Kidney epithelial cell (primary cell): ENCODE measurements at regions not wholly inside any gene's neighbourhood (a gene's known extent, or its start where the extent isn't known, plus 50 kb on each side); places are given as distances from the start of the nearest gene placed in this dataset.

Experiments used
- DNase-seq: peaks from one replicate; pipeline ENCODE4 v3.0.0-alpha.2; 2010; ENCODE audit warnings: low read depth
- H3K27me3 ChIP-seq: 2 replicates; pipeline ENCODE4 v1.6.0; 2011; ENCODE audit warnings: low read length; ENCODE audit not compliant: control insufficient read depth, insufficient read depth
- H3K36me3 ChIP-seq: 2 replicates; pipeline ENCODE4 v1.5.1; 2011; ENCODE audit warnings: low read length; ENCODE audit not compliant: control insufficient read depth, insufficient read depth
- H3K4me3 ChIP-seq: 2 replicates; pipeline ENCODE4 v1.5.1; 2011; ENCODE audit warnings: low read depth, mild to moderate bottlenecking, control low read depth, low read length
- TF ChIP-seq, protein P1 (sequence below): IDR thresholded peaks from 2 replicates; pipeline ENCODE4 v1.5.1; 2011; ENCODE audit warnings: mild to moderate bottlenecking, moderate library complexity, low read length, control low read depth, inconsistent platforms; ENCODE audit not compliant: insufficient read depth, poor library complexity, severe bottlenecking

- Histone ChIP-seq H3K36me3 (no peaks in the 10 kb centered on the region), H3K27me3 (no peaks in the 10 kb centered on the region)
- TF ChIP-seq, protein P1, sequence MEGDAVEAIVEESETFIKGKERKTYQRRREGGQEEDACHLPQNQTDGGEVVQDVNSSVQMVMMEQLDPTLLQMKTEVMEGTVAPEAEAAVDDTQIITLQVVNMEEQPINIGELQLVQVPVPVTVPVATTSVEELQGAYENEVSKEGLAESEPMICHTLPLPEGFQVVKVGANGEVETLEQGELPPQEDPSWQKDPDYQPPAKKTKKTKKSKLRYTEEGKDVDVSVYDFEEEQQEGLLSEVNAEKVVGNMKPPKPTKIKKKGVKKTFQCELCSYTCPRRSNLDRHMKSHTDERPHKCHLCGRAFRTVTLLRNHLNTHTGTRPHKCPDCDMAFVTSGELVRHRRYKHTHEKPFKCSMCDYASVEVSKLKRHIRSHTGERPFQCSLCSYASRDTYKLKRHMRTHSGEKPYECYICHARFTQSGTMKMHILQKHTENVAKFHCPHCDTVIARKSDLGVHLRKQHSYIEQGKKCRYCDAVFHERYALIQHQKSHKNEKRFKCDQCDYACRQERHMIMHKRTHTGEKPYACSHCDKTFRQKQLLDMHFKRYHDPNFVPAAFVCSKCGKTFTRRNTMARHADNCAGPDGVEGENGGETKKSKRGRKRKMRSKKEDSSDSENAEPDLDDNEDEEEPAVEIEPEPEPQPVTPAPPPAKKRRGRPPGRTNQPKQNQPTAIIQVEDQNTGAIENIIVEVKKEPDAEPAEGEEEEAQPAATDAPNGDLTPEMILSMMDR = no peak
Measured at GRCh38 chr18:11259469-11260150, 110.2 kb upstream of the PIEZO2 start.

DNA sequence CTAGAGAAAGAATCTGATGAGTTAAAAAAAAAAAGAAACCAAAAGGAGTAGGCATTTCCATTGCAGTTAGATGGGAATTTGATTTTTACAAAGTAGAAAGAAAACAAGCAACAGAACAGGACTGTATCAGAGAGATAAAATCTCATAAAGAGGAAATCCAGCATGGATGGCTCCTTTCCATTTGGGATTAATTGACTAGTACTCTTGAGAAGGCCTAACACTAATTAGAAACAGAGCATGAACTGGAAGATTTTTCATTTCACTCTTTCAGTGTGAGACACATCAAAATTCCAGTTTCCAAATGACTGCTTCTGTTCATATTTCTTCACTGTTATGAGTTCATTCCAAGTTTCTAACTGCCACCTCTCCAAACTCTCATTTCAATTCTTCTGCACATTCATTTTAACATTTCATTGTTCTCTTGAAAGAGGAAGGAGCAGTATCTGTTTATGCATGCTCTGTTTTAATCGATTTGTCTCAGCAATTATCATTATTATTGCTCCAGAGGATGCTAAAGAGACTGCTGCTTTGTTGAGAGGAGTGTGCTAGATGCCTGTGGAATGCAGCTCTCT lies 108.8 kb upstream of the PIEZO2 start:
- no peaks in the 10 kb centered on the region for H3K27me3 ChIP-seq
- H3K4me3 ChIP-seq = no peak overlapping the region
- DNase-seq = no peak
- TF ChIP-seq, protein P1 = no peak
- no peaks in the 10 kb centered on the region for H3K36me3 ChIP-seq

More at GRCh38 chr18:11259469-11260150, 110.2 kb upstream of the PIEZO2 start:
- H3K4me3 ChIP-seq = no peak overlapping the region
- no peak for DNase-seq

GRCh38 chr18:11256251-11256650 lies 106.9 kb upstream of the PIEZO2 start:
- Histone ChIP-seq H3K36me3 (no peaks in the 10 kb centered on the region), H3K27me3 (no peaks in the 10 kb centered on the region), H3K4me3 (no peak overlapping the region)
- TF ChIP-seq, protein P1 = no peak
- DNase-seq = no peak

DNA sequence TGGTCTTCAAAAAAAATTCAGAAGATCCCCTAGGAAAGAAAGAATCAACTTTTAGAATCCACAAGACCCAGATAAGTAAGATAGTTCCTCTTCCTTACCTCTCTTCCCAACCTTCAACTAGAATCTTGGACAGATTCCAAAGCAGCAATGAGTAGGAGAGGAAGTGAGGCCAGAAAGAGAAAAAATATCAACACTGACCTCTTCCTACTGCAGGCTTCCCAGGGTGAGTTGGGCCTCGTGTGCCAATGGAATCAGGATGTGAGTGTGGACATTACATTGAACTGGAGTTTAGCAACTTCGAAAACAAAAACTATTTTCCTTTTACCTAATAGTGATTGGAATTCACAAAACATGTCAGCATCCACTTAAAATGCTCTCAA lies 102.5 kb upstream of the PIEZO2 start:
- TF ChIP-seq, protein P1 = no peak
- Histone ChIP-seq H3K4me3 (no peak overlapping the region), H3K36me3 (no peaks in the 10 kb centered on the region), H3K27me3 (no peaks in the 10 kb centered on the region)
- DNase-seq = no peak

DNA sequence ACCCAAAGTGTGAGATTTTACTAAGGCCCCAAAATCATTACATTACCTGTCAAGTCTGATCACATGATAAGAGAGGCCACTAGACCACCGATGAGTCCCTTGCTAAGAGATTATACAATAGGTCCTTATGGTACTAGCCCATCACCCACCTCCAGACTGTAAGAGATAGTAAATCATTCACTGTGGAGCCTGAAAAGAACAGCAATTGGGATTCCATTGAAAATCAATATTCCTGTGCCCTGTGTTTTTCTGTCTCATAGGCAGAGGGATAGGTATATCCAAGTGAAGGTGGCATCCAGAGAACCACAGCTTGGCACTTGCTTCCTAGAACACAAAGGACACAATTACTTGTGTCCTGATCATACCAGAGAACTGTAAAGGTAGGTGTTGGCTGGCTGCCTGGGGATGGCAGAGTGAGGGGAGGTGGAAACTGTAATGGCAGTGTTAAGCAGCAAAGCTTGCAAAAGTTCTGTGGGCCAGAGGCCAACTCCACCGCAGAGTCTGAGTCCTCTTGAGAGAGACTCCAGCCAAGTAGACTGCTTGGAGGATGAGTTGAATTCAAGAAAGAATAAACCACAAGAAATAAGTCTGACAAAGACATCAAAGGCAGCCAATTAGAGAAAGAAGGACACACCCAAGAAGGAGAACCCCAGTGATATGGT lies 102.0 kb upstream of the PIEZO2 start:
- Histone ChIP-seq H3K4me3 (no peak overlapping the region), H3K27me3 (no peaks in the 10 kb centered on the region), H3K36me3 (no peaks in the 10 kb centered on the region)
- TF ChIP-seq, protein P1 = no peak
- no peak for DNase-seq
